Activated naive CD4-positive, alpha-beta T cell treated with anti-CD3 and anti-CD28 coated beads for 36 hours (primary cell): ENCODE measurements at regions not wholly inside any gene's neighbourhood (a gene's known extent, or its start where the extent isn't known, plus 50 kb on each side); places are given as distances from the start of the nearest gene placed in this dataset.

Experiments used
- CTCF ChIA-PET: fragments of 350-600 bp; sonication (Branson Sonifier 250); formaldehyde crosslinking; loops from one replicate; lab custom pipeline; 2021; ENCODE audit warnings: antibody characterized with exemption; lab: Charles Lee
- DNase-seq: peaks from one replicate; pipeline ENCODE4 v3.0.0-alpha.2; 2020
- H3K27ac Mint-ChIP-seq: one replicate; pipeline ENCODE4 v1.8.0; 2021; ENCODE audit warnings: mild to moderate bottlenecking, mixed read lengths
- H3K27me3 Mint-ChIP-seq: one replicate; pipeline ENCODE4 v1.8.0; 2021; ENCODE audit warnings: low read depth, mixed read lengths
- H3K36me3 Mint-ChIP-seq: one replicate; pipeline ENCODE4 v1.8.0; 2021; ENCODE audit warnings: low read depth, mixed read lengths
- H3K4me1 Mint-ChIP-seq: one replicate; pipeline ENCODE4 v1.8.0; 2021; ENCODE audit warnings: low read depth, mixed read lengths
- H3K4me3 Mint-ChIP-seq: one replicate; pipeline ENCODE4 v1.8.0; 2021; ENCODE audit warnings: mild to moderate bottlenecking, moderate library complexity, mixed read lengths
- H3K9me3 Mint-ChIP-seq: one replicate; pipeline ENCODE4 v1.8.0; 2021; ENCODE audit warnings: mixed read lengths
- intact Hi-C: fragments of 100-400 bp; cut with micrococcal nuclease; formaldehyde crosslinking; loops from one replicate; pipeline ENCODE4 v1.15.1; 2023

DNA sequence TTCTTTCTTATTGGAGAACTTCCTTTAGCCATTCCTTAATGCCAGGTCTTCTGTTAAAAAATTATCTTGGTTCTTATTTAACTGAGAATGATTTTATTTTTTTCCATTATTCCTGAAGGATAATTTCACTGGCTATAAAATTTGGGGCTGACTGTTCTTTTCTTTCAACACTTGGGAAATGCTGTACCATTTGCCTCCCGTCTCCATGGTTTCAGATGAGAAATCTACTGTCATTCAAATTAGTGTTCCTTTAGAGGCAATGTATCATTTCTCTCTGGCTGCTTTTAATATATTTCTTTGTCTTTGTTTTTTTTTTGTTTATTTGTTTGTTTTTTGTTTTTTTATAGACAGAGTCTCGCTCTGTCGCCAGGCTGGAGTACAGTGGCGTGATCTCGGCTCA is 51.8 kb upstream of the SMTN start:
- intact Hi-C loops: no loop called here
- CTCF ChIA-PET: interaction anchor here (0.7 kb wide), 1 partner anchor 302 kb away, joined by 3 read pairs; no protein-coding TSS in a partner anchor
- peaks cover 2% of the 10 kb centered on the region for H3K9me3 Mint-ChIP-seq
- no peak overlapping the region for H3K4me3 Mint-ChIP-seq
- DNase-seq: no peak
- H3K27ac Mint-ChIP-seq: no peak overlapping the region
- H3K4me1 Mint-ChIP-seq: no peaks in the 10 kb centered on the region
- no peaks in the 10 kb centered on the region for H3K27me3 Mint-ChIP-seq
- H3K36me3 Mint-ChIP-seq: no peaks in the 10 kb centered on the region
